ENCODE measurements at regions not wholly inside any gene's neighbourhood (a gene's known extent, or its start where the extent isn't known, plus 50 kb on each side); places are given as distances from the start of the nearest gene placed in this dataset.

- H3K9me3 ChIP-seq (ENCODE audit: low read depth): no peaks in the 10 kb centered on the region
- no peaks in the 10 kb centered on the region for H3K36me3 ChIP-seq (replicated peaks; ENCODE audit: insufficient read depth, low read depth)
- H3K79me2 ChIP-seq: no peaks in the 10 kb centered on the region
- H3K9me2 ChIP-seq (replicated peaks; ENCODE audit: insufficient read depth): no peaks in the 10 kb centered on the region
- H2AFZ ChIP-seq: no peak overlapping the region
- no peak overlapping the region for H3K4me2 ChIP-seq
- no peaks in the 10 kb centered on the region for H3K27me3 ChIP-seq
- no peak overlapping the region for H3K4me3 ChIP-seq
- TF ChIP-seq CTCF (IDR thresholded peaks at IDR 0.05; ENCODE audit: poor library complexity) (no peak), EZH2 (IDR thresholded peaks at IDR 0.05; ENCODE audit: borderline replicate concordance) (no peak)
- no peak overlapping the region for H3K27ac ChIP-seq
- H3K4me1 ChIP-seq (ENCODE audit: insufficient read depth): no peaks in the 10 kb centered on the region
- 51% methylated on average over 5 of the region's 5 CpGs for WGBS (ENCODE audit: low lambda C conversion rate, missing lambda C conversion rate)
- H4K20me1 ChIP-seq (ENCODE audit: insufficient read depth, poor library complexity, severe bottlenecking): no peaks in the 10 kb centered on the region
- no peak for DNase-seq (ENCODE audit: low spot score)
Measured at GRCh38 chr7:38034062-38034908, 113.8 kb downstream of the EPDR1 start.

- no peaks in the 10 kb centered on the region for H3K4me1 ChIP-seq (ENCODE audit: insufficient read depth)
- H3K9me2 ChIP-seq (replicated peaks; ENCODE audit: insufficient read depth): no peaks in the 10 kb centered on the region
- WGBS (ENCODE audit: low lambda C conversion rate, missing lambda C conversion rate): 64% methylated on average over 4 of the region's 4 CpGs
- no peak overlapping the region for H3K4me3 ChIP-seq
- H2AFZ ChIP-seq: no peak overlapping the region
- H3K9me3 ChIP-seq (ENCODE audit: low read depth): no peaks in the 10 kb centered on the region
- no peaks in the 10 kb centered on the region for H4K20me1 ChIP-seq (ENCODE audit: insufficient read depth, poor library complexity, severe bottlenecking)
- no peaks in the 10 kb centered on the region for H3K36me3 ChIP-seq (replicated peaks; ENCODE audit: insufficient read depth, low read depth)
- H3K79me2 ChIP-seq: no peaks in the 10 kb centered on the region
- no peak for TF ChIP-seq EZH2phosphoT487 (IDR thresholded peaks at IDR 0.05; ENCODE audit: low read depth, severe bottlenecking, unreplicated experiment)
- no peak for TF ChIP-seq EZH2 (IDR thresholded peaks at IDR 0.05; ENCODE audit: borderline replicate concordance)
- no peak for TF ChIP-seq CTCF (IDR thresholded peaks at IDR 0.05; ENCODE audit: poor library complexity)
- no peak for DNase-seq (ENCODE audit: low spot score)
- H3K27me3 ChIP-seq: no peaks in the 10 kb centered on the region
- no peak overlapping the region for H3K27ac ChIP-seq
- no peak overlapping the region for H3K4me2 ChIP-seq
Measured at GRCh38 chr7:38040831-38041230, 120.4 kb downstream of the EPDR1 start.

- Histone ChIP-seq H3K27ac (no peak overlapping the region), H3K9me2 (replicated peaks; ENCODE audit: insufficient read depth) (no peaks in the 10 kb centered on the region), H3K36me3 (replicated peaks; ENCODE audit: insufficient read depth, low read depth) (no peaks in the 10 kb centered on the region), H3K79me2 (no peaks in the 10 kb centered on the region), H3K27me3 (no peaks in the 10 kb centered on the region), H3K9me3 (ENCODE audit: low read depth) (no peaks in the 10 kb centered on the region), H3K4me2 (no peak overlapping the region), H3K4me3 (no peak overlapping the region), H2AFZ (no peak overlapping the region), H3K4me1 (ENCODE audit: insufficient read depth) (no peaks in the 10 kb centered on the region), H4K20me1 (ENCODE audit: insufficient read depth, poor library complexity, severe bottlenecking) (no peaks in the 10 kb centered on the region)
- 93% methylated on average over 18 of the region's 19 CpGs for WGBS (ENCODE audit: low lambda C conversion rate, missing lambda C conversion rate)
- TF ChIP-seq CTCF (IDR thresholded peaks at IDR 0.05; ENCODE audit: poor library complexity): no peak
- no peak for TF ChIP-seq EZH2 (IDR thresholded peaks at IDR 0.05; ENCODE audit: borderline replicate concordance)
- TF ChIP-seq EZH2phosphoT487 (IDR thresholded peaks at IDR 0.05; ENCODE audit: low read depth, severe bottlenecking, unreplicated experiment): no peak
- no peak for DNase-seq (ENCODE audit: low spot score)
Measured at GRCh38 chr7:38049679-38050078, 128.4 kb upstream of the STARD3NL start.

All from hepatocyte (in vitro differentiated cells).